PC-3 (cell line): ENCODE measurements at regions not wholly inside any gene's neighbourhood (a gene's known extent, or its start where the extent isn't known, plus 50 kb on each side); places are given as distances from the start of the nearest gene placed in this dataset.
"Not testable (repeated sequence)": the region's sequence is repeated elsewhere in the genome, so short reads cannot be mapped to it uniquely, and the experiment has no call there.

ENCODE experiments used
- ATAC-seq: fragments of 200-7000 bp; cut with Tn5 transposase; 2 replicates; pipeline ENCODE4 v1.9.1; 2020; ENCODE audit warnings: mild to moderate bottlenecking, moderate library complexity
- BruUV-seq: library from RNA; stranded (reverse); fragments of 400-500 nt; replicated peaks from 2 replicates; lab custom pipeline; 2021; lab: Mats Ljungman, UMichigan
- CTCF ChIA-PET: fragments of 300-600 bp; sonication (Branson Sonifier 250); formaldehyde crosslinking; loops from one replicate; lab custom pipeline; 2022; ENCODE audit warnings: antibody characterized with exemption; lab: Charles Lee
- POLR2A ChIA-PET: fragments of 300-600 bp; sonication (Branson Sonifier 250); formaldehyde crosslinking; loops from one replicate; lab custom pipeline; 2022; ENCODE audit warnings: antibody characterized with exemption; ENCODE audit not compliant: unreplicated experiment; lab: Charles Lee
- DNase-seq: peaks from one replicate; pipeline ENCODE4 v3.0.0-alpha.2; 2015
- H2AFZ ChIP-seq: fragments of 300-600 bp; sonication (generic); 2 replicates; pipeline ENCODE4 v1.6.0; 2016; ENCODE audit warnings: antibody characterized with exemption, low read length
- H3F3A ChIP-seq: fragments of 300-600 bp; sonication (generic); one replicate; pipeline ENCODE4 v1.6.0; 2017; ENCODE audit warnings: antibody characterized with exemption, low read length, control low read depth, mild to moderate bottlenecking; ENCODE audit not compliant: unreplicated experiment
- H3K27ac ChIP-seq: fragments of 300-600 bp; sonication (generic); 2 replicates; pipeline ENCODE4 v1.5.1; 2016; ENCODE audit warnings: mild to moderate bottlenecking, low read length
- H3K27me3 ChIP-seq: fragments of 300-600 bp; sonication (generic); 2 replicates; pipeline ENCODE4 v1.6.1; 2016; ENCODE audit warnings: low read length, mixed read lengths
- H3K36me3 ChIP-seq: fragments of 300-600 bp; sonication (generic); 2 replicates; pipeline ENCODE4 v1.6.1; 2016; ENCODE audit warnings: low read depth, mixed run types, low read length, mixed read lengths
- H3K4me1 ChIP-seq: fragments of 300-600 bp; sonication (generic); 2 replicates; pipeline ENCODE4 v1.5.1; 2016; ENCODE audit warnings: low read length; ENCODE audit not compliant: insufficient read depth
- H3K4me2 ChIP-seq: fragments of 300-600 bp; sonication (generic); 2 replicates; pipeline ENCODE4 v1.6.0; 2016; ENCODE audit warnings: low read length
- H3K4me3 ChIP-seq: fragments of 300-600 bp; sonication (generic); 2 replicates; pipeline ENCODE4 v1.5.1; 2016; ENCODE audit warnings: mild to moderate bottlenecking, low read length, mixed read lengths
- H3K79me2 ChIP-seq: fragments of 300-600 bp; sonication (generic); 2 replicates; pipeline ENCODE4 v1.6.1; 2017; ENCODE audit warnings: low read length, mixed read lengths
- H3K9ac ChIP-seq: fragments of 300-600 bp; sonication (generic); 2 replicates; pipeline ENCODE4 v1.6.0; 2016; ENCODE audit warnings: mild to moderate bottlenecking, low read length
- H3K9me2 ChIP-seq: fragments of 300-600 bp; sonication (generic); replicated peaks from 2 replicates; pipeline ENCODE4 v1.6.1; 2016; ENCODE audit warnings: mixed run types, low read length, mixed read lengths
- H3K9me3 ChIP-seq: fragments of 300-600 bp; sonication (generic); 2 replicates; pipeline ENCODE4 v1.6.1; 2016; ENCODE audit warnings: low read length, mixed read lengths
- H4K20me1 ChIP-seq: fragments of 300-600 bp; sonication (generic); 2 replicates; pipeline ENCODE4 v1.6.1; 2016; ENCODE audit warnings: low read length, mixed read lengths
- intact Hi-C: fragments of 100-400 bp; cut with micrococcal nuclease; formaldehyde crosslinking; loops from 2 replicates; pipeline ENCODE4 v1.9.0; 2023

DNA sequence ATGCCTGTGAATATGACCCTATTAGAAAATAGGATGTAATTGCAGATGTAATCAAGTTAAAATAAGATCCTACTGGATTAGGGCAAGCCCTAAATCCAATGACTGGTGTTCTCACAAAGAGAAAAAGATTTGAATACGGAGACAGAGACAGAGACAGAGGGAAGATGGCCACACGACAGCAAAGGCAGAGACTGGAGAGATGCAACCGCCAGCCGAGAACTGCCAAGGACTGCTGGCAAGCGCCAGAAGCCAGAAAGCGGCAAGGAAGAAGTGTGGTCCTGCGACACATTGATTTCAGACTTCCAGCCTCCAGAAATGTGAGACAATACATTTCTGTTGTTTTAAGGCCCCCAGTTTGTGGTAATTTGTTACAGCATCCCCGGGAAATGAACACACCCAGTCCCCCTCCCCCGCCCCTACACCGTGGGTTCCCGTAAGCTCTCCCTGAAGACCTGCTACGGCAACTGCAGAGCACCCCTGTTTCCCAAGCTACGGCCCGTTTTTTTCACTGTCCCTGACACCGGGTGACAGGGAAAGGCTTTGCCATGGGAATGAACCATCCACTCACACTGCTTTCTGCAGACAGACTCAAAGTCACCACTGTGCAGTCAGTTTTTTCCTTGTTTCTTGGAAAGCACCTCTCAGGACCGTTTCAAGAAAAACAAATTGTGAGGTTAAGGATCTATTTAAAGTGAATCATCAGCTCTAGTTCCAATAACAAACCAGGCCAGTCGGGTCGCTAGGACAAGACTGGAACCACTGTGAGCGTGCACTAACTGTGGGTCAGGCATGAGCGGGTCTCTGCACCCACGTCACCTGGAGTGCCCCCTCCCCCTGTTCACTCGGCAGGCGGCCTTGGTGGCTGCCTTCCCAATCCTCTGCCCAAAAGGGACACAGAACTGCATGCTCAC is 199.2 kb upstream of the IRF2BP2 start:
- CTCF ChIA-PET, H3K9ac ChIP-seq, H3K27ac ChIP-seq, H3F3A ChIP-seq, H3K4me1 ChIP-seq, intact Hi-C loops, H3K79me2 ChIP-seq, H3K27me3 ChIP-seq, H4K20me1 ChIP-seq, H2AFZ ChIP-seq, BruUV-seq, H3K9me3 ChIP-seq, H3K4me3 ChIP-seq, H3K36me3 ChIP-seq, H3K4me2 ChIP-seq, H3K9me2 ChIP-seq, POLR2A ChIA-PET: not testable (repeated sequence)
- ATAC-seq: peak; percentile 21
- peak; percentile 30 for DNase-seq

DNA sequence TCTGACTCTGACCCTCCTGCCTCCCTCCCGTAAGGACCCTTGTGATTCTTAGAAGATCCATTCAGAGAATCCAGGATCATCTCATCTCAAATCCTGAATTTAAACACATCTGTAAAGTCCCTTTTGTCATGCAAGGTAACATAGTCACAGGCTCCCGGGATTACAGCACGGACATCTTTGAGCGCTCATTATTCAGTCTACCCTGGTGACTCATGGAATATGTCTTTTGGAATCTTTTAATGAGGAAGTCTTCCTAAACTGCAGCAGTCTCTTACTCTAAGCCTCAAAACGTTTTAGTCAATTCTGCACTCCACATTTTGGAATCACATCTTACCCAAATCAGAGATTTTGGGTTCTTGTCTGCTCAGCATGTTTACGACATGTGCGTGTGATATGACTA is 198.5 kb upstream of the IRF2BP2 start:
- ATAC-seq: peak; percentile 57
- H3K79me2 ChIP-seq, intact Hi-C loops, H3K9me3 ChIP-seq, DNase-seq, H3K27me3 ChIP-seq, H3K9ac ChIP-seq, H3K27ac ChIP-seq, H2AFZ ChIP-seq, H3F3A ChIP-seq, H3K4me2 ChIP-seq, CTCF ChIA-PET, POLR2A ChIA-PET, H3K36me3 ChIP-seq, H3K4me3 ChIP-seq, H3K9me2 ChIP-seq, BruUV-seq, H3K4me1 ChIP-seq, H4K20me1 ChIP-seq: not testable (repeated sequence)

DNA sequence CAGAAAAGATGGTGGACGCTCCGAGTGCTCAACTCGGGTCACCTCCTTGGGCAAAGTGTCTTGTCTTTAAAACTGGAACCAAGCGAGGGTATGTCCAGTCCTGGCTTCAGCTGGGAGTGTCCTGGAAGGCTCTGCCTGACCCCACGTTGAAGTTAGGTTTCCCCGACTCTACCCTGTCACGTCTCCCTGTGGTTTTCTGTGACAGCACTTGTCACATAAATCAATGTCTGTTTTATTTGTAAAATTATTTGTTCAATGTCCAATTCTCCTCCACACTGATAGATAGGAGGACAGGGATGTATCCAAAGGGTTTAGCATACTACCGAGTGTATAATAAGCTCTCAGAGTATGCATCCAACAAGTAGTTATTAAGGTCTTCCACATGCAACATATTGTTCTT is 197.7 kb upstream of the IRF2BP2 start:
- H3F3A ChIP-seq, DNase-seq, H3K36me3 ChIP-seq, BruUV-seq, H3K9me3 ChIP-seq, H3K79me2 ChIP-seq, H3K4me3 ChIP-seq, H4K20me1 ChIP-seq, H3K9me2 ChIP-seq, H3K4me1 ChIP-seq, H3K27me3 ChIP-seq, ATAC-seq, H3K4me2 ChIP-seq, CTCF ChIA-PET, intact Hi-C loops, POLR2A ChIA-PET, H2AFZ ChIP-seq, H3K9ac ChIP-seq, H3K27ac ChIP-seq: not testable (repeated sequence)

DNA sequence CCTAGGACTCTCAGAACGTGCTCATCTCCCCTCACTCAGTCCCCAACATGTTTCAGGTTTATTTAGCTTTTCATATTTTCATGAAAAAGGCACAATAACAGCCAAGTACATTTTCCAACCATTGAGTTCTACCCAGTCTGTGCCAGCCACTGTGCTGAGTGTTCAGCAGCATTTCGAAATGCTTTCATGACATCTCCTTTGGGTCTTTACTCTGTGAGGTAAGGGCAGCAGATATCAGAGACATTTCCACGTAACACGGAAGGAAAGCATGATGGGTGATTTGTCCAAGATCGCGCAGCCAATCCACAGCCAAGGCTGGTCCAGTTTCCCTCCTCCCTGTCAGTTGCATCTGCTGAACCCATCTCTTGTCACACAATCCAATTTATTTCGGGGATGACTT is 192.6 kb upstream of the IRF2BP2 start:
- CTCF ChIA-PET, H3K27me3 ChIP-seq, H2AFZ ChIP-seq, H3K9me2 ChIP-seq, H3K79me2 ChIP-seq, H3K9ac ChIP-seq, H3K36me3 ChIP-seq, ATAC-seq, H3K4me1 ChIP-seq, BruUV-seq, intact Hi-C loops, H3K4me2 ChIP-seq, DNase-seq, H3K9me3 ChIP-seq, H3K4me3 ChIP-seq, H3K27ac ChIP-seq, H3F3A ChIP-seq, H4K20me1 ChIP-seq: not testable (repeated sequence)
- POLR2A ChIA-PET: interaction anchor here (0.7 kb wide), 1 partner anchor 31 kb away, joined by 5 read pairs; no protein-coding TSS in a partner anchor

DNA sequence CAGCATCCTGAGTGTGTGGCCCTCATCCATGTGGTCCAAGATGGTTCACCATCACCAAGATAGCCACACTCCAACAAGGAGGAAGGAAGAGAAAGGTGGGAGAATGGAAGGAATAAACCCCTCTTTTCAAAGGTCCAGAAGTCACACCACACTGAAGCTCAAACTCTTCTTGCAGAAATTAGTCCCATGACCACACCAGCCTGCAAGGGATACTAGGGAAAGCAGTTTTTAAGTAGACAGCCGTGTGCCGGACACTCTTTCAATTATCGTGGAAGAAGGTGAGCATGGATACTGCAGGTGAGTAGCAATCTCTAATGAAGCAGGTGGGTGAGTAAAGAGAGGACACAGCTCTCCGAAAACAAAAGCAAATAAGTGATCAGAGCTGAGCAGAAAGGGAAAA is 191.7 kb upstream of the IRF2BP2 start:
- POLR2A ChIA-PET: interaction anchor here (0.7 kb wide), 1 partner anchor 30 kb away, joined by 5 read pairs; no protein-coding TSS in a partner anchor
- peak overlapping the region; percentile 51; the same call in 1 of the 2 replicates for H3K27ac ChIP-seq
- intact Hi-C loops, DNase-seq, H3K4me3 ChIP-seq, H3F3A ChIP-seq, H3K9me2 ChIP-seq, H4K20me1 ChIP-seq, CTCF ChIA-PET, H3K9ac ChIP-seq, H3K79me2 ChIP-seq, H3K9me3 ChIP-seq, H3K36me3 ChIP-seq, H2AFZ ChIP-seq, BruUV-seq, H3K27me3 ChIP-seq, H3K4me1 ChIP-seq: not testable (repeated sequence)
- peak overlapping the region; percentile 51; the same call in 1 of the 2 replicates for H3K4me2 ChIP-seq
- peak; percentile 13; the same call in 1 of the 2 replicates for ATAC-seq

DNA sequence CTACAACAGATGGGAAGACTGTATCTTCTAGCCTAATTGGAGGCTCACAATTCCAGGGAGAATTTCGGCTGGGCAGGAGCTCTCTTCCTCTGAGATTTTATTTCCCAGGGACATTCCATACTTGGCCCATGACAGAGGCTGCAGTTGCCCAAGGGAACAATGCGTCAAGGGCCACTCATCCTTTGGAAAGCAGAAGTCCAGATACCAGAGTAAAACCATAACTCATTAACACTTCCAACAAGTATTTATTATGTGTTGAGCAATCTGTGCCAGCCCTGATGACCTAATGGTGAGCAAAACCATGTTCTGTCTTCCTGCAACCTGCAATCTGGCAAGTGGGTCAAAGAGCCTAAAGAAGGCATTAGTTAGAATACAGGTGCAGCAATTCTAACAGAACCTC is 191.2 kb upstream of the IRF2BP2 start:
- H3K79me2 ChIP-seq, H3F3A ChIP-seq, H3K9me3 ChIP-seq, H3K9me2 ChIP-seq, DNase-seq, H2AFZ ChIP-seq, H3K4me2 ChIP-seq, H3K27me3 ChIP-seq, BruUV-seq, H3K4me3 ChIP-seq, H3K4me1 ChIP-seq, H3K36me3 ChIP-seq, H3K9ac ChIP-seq, intact Hi-C loops, H4K20me1 ChIP-seq, POLR2A ChIA-PET, CTCF ChIA-PET: not testable (repeated sequence)
- H3K27ac ChIP-seq: peak overlapping the region; percentile 51; the same call in 1 of the 2 replicates
- peak; percentile 95 for ATAC-seq
